ENCODE measurements at regions not wholly inside any gene's neighbourhood (a gene's known extent, or its start where the extent isn't known, plus 50 kb on each side); places are given as distances from the start of the nearest gene placed in this dataset.

- TF ChIP-seq CTCF (IDR thresholded peaks at IDR 0.05; ENCODE audit: low read depth, low read length) = no peak
- no peak for DNase-seq (ENCODE audit: extremely low read depth, low read depth)
These were observed 168.6 kb downstream of the DTWD1 start for GRCh38 chr15:49789436-49789835.

GRCh38 chr15:49793943-49794342, 173.1 kb downstream of the DTWD1 start:
- no peak for DNase-seq (ENCODE audit: extremely low read depth, low read depth)
- TF ChIP-seq CTCF (IDR thresholded peaks at IDR 0.05; ENCODE audit: low read depth, low read length) = no peak

GRCh38 chr15:49801796-49802195, 180.9 kb downstream of the DTWD1 start:
- no peak for TF ChIP-seq CTCF (IDR thresholded peaks at IDR 0.05; ENCODE audit: low read depth, low read length)
- DNase-seq (ENCODE audit: extremely low read depth, low read depth) = no peak
